ENCODE measurements at regions not wholly inside any gene's neighbourhood (a gene's known extent, or its start where the extent isn't known, plus 50 kb on each side); places are given as distances from the start of the nearest gene placed in this dataset.

GRCh38 chr13:33940898-33941297 lies 122.9 kb downstream of the RFC3 start:
- peaks cover 0 to 1% (median under 1%) of the 10 kb centered on the region in 3 donors for H3K27me3 Mint-ChIP-seq (ENCODE audit: low read depth in 3 of 3)
- H3K4me3 Mint-ChIP-seq, result no peak overlapping the region
- intact Hi-C loops (cut with micrococcal nuclease), result no loop called here
- H3K27ac Mint-ChIP-seq, result no peak overlapping the region
- Histone ChIP-seq H3K27ac (ENCODE audit: low read depth in 1 of 2, low read length in 2 of 2) (no peak overlapping the region), H3K79me2 (ENCODE audit: insufficient read depth, low read length) (no peaks in the 10 kb centered on the region), H3K4me2 (replicated peaks; ENCODE audit: extremely low read depth, low read length, poor library complexity, severe bottlenecking) (no peak overlapping the region), H4K20me1 (ENCODE audit: insufficient read depth, low read length) (no peaks in the 10 kb centered on the region), H3K9ac (ENCODE audit: insufficient read depth, low read length, poor library complexity, severe bottlenecking) (no peak overlapping the region), H3K27me3 (ENCODE audit: control insufficient read depth in 2 of 2, insufficient read depth in 2 of 2, low read length in 2 of 2) (no peaks in the 10 kb centered on the region), H2AFZ (ENCODE audit: insufficient read depth, low read depth, low read length, poor library complexity, severe bottlenecking) (no peak overlapping the region), H3K9me3 (replicated peaks in 1 of 2; ENCODE audit: control insufficient read depth in 1 of 2, insufficient read depth in 1 of 2, low read length in 2 of 2) (peaks cover 0 to 4% of the 10 kb centered on the region in 2 donors), H3K4me3 (replicated peaks in 1 of 3; ENCODE audit: low read depth in 2 of 3, low read length in 3 of 3) (no peak overlapping the region), H3K4me1 (ENCODE audit: control insufficient read depth in 1 of 2, insufficient read depth in 2 of 2, low read length in 2 of 2) (no peaks in the 10 kb centered on the region), H3K36me3 (replicated peaks in 1 of 2; ENCODE audit: control insufficient read depth in 1 of 2, insufficient read depth in 2 of 2, low read length in 2 of 2) (no peaks in the 10 kb centered on the region)
- WGBS (ENCODE audit: insufficient coverage), result 100% methylated on average over 2 of the region's 5 CpGs
- peaks cover 1 to 7% (median 2%) of the 10 kb centered on the region in 7 donors for H3K9me3 Mint-ChIP-seq
- H3K4me1 Mint-ChIP-seq, result no peaks in the 10 kb centered on the region
- no peak for DNase-seq
- no peak for TF ChIP-seq CTCF (IDR thresholded peaks at IDR 0.05)
- no peaks in the 10 kb centered on the region for H3K36me3 Mint-ChIP-seq

GRCh38 chr13:33945477-33945876 lies 127.5 kb downstream of the RFC3 start:
- TF ChIP-seq CTCF (IDR thresholded peaks at IDR 0.05), result no peak
- no peak overlapping the region for H3K9ac ChIP-seq (ENCODE audit: insufficient read depth, low read length, poor library complexity, severe bottlenecking)
- intact Hi-C loops (cut with micrococcal nuclease), result no loop called here
- Mint-ChIP-seq H3K36me3 (no peaks in the 10 kb centered on the region), H3K4me3 (no peak overlapping the region), H3K27ac (no peak overlapping the region), H3K9me3 (peaks cover 4 to 9% (median 5%) of the 10 kb centered on the region in 7 donors), H3K27me3 (ENCODE audit: low read depth in 3 of 3) (peaks cover 0 to 2% (median 1%) of the 10 kb centered on the region in 3 donors), H3K4me1 (no peaks in the 10 kb centered on the region)
- no peak overlapping the region for H3K27ac ChIP-seq (ENCODE audit: low read depth in 1 of 2, low read length in 2 of 2)
- no peaks in the 10 kb centered on the region for H3K27me3 ChIP-seq (ENCODE audit: control insufficient read depth in 2 of 2, insufficient read depth in 2 of 2, low read length in 2 of 2)
- peaks cover 0 to 4% of the 10 kb centered on the region in 2 donors for H3K9me3 ChIP-seq (replicated peaks in 1 of 2; ENCODE audit: control insufficient read depth in 1 of 2, insufficient read depth in 1 of 2, low read length in 2 of 2)
- no peaks in the 10 kb centered on the region for H4K20me1 ChIP-seq (ENCODE audit: insufficient read depth, low read length)
- no peaks in the 10 kb centered on the region for H3K36me3 ChIP-seq (replicated peaks in 1 of 2; ENCODE audit: control insufficient read depth in 1 of 2, insufficient read depth in 2 of 2, low read length in 2 of 2)
- no CpG with 5 or more reads among the region's 4 CpGs for WGBS (ENCODE audit: insufficient coverage)
- DNase-seq, result no peak
- no peak overlapping the region for H3K4me3 ChIP-seq (replicated peaks in 1 of 3; ENCODE audit: low read depth in 2 of 3, low read length in 3 of 3)
- no peak overlapping the region for H3K4me2 ChIP-seq (replicated peaks; ENCODE audit: extremely low read depth, low read length, poor library complexity, severe bottlenecking)
- no peaks in the 10 kb centered on the region for H3K79me2 ChIP-seq (ENCODE audit: insufficient read depth, low read length)
- no peak overlapping the region for H2AFZ ChIP-seq (ENCODE audit: insufficient read depth, low read depth, low read length, poor library complexity, severe bottlenecking)
- H3K4me1 ChIP-seq (ENCODE audit: control insufficient read depth in 1 of 2, insufficient read depth in 2 of 2, low read length in 2 of 2), result no peaks in the 10 kb centered on the region
